Cortex of kidney (tissue), 1 donor: ENCODE measurements at regions not wholly inside any gene's neighbourhood (a gene's known extent, or its start where the extent isn't known, plus 50 kb on each side); places are given as distances from the start of the nearest gene placed in this dataset.

ENCODE experiments used
- DNase-seq: peaks from one replicate; lab custom pipeline; 2025; lab: John Stamatoyannopoulos, UW

- DNase-seq: no peak
Measured at GRCh38 chr3:72432246-72432645, 416.0 kb downstream of the SHQ1 start.

DNA sequence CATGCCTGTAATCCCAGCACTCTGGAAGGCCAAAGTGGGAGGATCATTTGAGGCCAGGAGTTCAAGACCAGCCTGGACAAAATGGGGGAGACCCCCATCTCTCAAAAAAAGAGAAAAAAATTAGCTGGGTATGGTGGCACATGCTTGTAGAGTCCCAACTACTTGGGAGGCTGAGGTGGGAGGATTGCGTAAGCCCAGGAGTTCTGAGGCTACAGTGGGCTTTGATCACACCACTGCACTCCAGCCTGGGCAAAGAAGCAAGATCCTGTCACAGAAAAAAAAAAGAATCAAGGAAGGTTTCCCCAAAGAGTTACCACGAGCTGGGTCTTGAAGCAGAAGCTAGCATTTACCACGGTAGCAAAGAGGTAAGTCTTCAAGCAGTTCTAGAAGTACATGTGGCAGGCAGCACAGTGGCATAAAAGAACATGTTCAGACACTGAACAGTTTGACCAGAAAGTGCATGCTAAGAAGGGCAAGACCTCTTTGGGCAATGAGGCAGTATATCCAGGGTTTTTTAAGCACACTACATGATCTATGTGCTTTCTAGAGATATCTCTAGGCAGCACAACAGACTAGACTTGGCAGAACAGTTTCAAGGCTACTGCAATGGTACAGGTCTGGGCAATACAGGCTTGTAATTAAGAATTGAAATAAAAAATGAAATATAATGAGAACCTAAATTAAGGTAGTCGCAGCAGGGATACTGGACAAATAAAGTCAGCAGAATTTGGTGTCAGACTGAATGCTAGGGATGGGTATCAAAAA, 418.5 kb downstream of the SHQ1 start:
- DNase-seq: no peak

DNA sequence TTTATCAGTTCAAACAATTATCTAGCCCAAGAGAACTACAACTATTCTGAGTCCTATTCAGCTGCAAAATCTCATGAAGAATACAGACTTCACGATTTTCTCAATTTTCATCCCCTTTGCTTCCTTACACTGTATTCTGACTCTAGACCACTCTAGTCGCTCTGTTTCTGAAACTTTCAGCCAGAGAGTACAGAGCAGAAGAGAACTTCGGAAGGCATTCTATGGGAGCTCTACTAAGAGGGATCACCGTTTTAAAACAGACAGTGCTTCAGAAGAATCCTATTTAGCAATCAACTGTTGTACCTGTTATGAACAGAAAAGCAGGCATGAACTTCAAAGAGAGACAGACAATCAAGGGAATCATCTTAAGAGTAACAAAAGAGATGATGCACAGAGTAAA, 419.4 kb downstream of the SHQ1 start:
- no peak for DNase-seq

DNA sequence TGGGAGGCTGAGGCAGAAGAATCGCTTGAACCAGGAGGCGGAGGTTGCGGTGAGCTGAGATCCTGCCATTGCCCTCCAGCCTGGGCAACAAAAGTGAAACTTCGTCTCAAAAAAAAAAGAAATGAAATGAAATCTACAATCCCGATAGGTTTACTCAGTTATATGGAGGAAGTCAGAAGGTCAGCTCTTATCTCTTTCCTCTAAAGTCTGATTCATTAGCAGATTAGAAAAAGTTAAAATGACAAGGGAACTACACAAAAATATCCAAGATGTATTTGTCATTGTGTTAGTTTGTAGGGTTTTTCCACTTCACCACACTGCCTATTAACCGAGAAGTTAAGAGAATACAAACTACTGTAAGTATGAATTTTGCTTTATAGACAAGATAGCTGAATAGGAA, 420.6 kb downstream of the SHQ1 start:
- no peak for DNase-seq

DNA sequence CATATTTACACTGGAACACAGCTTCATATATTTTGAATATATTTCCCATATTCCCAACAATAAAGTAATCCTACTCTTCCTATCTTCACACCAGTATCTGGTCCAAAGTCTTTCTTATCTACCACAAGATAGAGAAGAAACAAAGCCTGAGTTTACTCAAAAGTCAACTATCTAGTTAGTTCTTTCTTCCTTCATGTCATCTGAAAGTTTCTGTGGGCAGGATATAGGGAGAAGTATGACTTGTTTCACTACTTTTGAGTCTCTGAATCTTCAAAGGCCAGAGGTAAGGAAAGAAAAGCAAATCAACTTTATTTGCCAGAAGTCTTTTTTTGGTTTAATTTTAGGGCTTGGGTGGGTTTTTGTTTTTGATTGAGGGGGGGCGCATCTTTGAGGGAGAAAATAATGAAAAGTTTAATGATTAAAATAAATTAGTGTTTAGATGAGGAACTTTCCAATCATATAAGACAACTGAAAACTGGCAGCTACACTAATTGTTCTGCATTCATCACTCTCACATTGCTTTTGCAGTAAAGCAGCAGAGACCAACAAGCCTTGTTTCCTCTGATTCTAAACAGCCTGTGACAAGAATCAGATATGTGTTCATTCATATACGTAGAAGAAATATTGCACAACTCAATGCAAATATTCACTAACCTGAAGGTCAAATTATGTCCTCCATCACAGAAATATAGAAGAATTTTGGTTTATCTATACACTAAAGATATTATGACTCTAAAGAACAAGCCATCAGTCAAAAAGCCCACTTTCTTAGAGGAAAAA, 421.4 kb downstream of the SHQ1 start:
- DNase-seq: no peak

- no peak for DNase-seq
Measured at GRCh38 chr3:72423643-72424042, 424.6 kb downstream of the SHQ1 start.

DNA sequence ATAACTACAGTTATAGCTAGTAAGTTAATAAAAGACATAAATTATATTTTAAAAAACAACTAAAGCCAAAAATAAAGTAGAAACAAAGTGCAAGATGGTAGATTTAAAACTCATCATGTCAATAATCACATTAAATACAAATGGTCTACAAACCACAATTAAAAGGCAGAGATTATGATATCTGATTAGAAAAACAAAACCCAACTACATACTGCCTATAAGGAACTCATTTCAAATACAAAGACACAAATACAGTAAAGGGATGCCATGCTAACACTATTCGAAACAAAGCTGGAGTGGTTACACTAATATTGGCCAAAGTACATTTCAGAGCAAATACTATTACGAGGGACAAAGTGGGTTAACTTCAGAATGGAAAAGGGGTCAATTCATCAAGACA, 426.5 kb downstream of the SHQ1 start:
- DNase-seq: no peak

- DNase-seq: no peak
Measured at GRCh38 chr3:72421126-72421525, 427.1 kb downstream of the SHQ1 start.

DNA sequence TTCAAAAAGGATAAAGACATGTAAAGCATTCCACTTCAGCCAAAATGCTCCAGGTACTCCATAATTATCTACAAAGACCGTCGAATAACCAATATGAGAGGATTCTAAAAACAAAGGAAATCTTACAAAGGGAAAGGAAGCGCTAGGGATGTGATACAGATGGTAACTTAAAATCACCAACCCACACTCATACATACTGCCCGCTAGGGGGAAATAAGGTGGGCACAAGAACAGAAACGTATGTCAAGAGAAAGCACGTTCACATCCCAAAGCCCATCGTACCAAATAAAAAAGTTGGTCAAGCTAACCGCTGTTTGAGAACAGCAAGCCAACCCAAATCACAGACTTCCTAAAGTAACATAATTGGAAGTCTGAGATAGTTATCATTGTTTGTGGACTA, 429.4 kb downstream of the SHQ1 start:
- no peak for DNase-seq

GRCh38 chr3:72418244-72418643, 430.0 kb downstream of the SHQ1 start:
- no peak for DNase-seq

GRCh38 chr3:72414481-72415016, 433.7 kb downstream of the SHQ1 start:
- no peak for DNase-seq

GRCh38 chr3:72413228-72413627, 435.0 kb downstream of the SHQ1 start:
- DNase-seq: no peak

- no peak for DNase-seq
Measured at GRCh38 chr3:72412340-72412956, 435.8 kb downstream of the SHQ1 start.

- no peak for DNase-seq
Measured at GRCh38 chr3:72411843-72412242, 436.4 kb downstream of the SHQ1 start.

- no peak for DNase-seq
Measured at GRCh38 chr3:72411126-72411525, 437.1 kb downstream of the SHQ1 start.

DNA sequence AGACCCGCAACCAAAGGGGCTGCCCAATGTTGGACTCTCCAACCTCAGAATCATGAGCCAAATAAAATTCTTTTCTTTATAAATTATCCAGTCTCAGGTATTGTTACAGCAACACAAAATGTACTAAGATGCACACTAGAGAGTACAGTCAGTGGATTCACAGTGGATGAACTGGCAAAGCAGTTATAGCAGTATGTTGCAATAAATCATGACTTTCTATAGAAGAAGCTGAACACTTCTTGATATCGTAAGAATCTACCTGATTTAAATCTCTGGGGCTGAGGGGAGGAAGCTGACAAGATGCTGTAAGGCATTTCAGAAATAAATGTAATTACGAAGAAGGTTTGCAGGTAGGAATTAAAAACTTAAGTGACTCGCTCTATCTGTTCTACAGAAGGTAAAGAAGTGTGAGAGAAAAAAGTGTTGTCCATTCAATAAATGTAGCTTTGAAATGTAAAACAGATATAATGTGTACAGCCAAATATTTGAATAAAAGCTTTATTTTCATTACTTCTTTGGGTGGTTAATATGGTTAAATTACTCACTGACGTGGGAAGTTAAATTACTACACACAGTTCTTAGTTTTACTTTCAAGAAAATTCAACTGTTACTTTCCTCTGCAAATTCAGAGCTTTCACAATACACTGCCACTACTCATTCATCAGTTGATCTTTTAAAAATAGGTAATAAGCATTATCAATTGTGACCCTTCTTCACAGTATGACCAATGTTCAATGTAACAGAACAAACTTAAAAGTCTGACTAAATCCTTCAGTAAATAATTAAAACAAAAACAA, 439.1 kb downstream of the SHQ1 start:
- no peak for DNase-seq

DNA sequence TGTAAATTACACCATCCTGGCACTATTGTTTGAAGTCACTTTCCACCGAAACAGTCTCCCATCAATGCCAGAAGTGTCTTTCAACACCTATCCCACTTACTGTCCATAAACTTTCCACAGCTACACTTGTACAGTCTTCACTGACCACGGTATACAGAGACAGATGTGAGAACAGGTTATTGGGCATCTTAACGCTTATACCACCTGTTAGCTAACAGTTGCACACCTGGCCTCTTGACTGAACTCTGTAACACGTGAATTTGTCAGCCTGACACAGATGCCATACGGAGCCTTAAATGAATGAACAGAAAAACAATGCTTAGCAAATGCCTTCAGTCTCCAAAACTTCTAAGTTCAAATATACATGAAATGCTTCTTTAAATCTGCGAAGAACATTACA, 440.5 kb downstream of the SHQ1 start:
- no peak for DNase-seq

GRCh38 chr3:72405943-72406566, 442.2 kb downstream of the SHQ1 start:
- no peak for DNase-seq

DNA sequence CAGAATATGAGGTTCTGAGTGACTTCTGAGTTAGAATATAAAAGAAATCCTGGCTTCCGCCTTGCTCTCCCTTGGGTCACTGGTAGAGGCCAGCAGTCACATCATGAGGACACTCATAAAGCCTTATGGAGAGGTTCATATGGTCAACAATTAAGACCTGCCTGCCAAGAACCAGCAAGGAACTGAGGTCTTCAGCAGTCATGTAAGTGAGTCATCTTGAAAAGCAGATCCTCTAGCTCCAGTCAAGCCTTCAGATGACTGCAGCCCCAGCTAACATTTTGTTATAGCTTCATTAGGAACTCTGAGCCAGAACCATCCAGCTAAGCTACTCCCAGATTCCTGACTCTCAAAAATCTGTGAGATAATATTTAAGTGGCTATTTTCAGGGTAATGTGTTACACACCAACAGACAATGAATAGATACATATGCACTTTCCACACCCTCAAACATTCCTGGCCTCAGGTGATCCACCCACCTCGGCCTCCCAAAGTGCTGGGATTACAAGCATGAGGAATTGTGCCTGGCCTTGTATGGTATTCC, 447.2 kb downstream of the SHQ1 start:
- no peak for DNase-seq

DNA sequence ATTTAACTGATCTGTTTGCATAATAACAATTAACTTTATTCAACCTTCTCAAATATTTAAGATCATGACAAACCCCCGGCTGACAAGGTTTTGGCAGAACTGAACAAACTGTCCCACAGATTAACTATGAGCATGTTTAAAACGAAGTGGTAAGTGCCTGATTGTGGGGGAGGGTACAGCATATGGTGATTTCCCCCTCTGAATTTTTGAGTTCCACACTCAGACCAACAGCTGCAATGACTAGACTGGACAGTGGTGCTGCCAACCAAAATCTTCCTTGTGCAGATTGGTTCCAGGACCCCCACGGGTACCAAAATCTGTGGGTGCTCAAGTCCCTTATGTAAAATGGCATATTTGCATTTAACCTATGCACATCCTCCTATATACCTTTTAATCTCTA, 449.5 kb downstream of the SHQ1 start:
- DNase-seq: no peak

DNA sequence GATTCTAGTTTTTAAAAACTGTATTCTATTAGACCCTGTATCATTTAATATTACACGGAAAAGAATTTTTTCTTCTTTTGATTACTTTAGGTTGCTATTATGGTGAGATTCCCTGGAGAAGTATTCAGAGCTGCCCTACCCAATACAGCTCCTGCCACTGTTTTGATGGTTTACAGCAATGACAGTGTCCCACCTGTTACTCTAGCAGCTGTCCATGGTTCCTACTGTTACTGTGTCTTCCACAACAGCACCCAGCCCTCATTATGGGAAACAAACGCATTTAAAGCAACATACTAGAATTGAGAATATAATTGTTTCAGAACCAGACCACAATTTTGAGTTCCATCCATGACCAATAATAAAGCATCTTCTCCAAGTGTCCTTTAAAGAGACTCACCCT, 450.7 kb downstream of the SHQ1 start:
- DNase-seq: no peak
